Keratinocyte (primary cell): ENCODE measurements at regions not wholly inside any gene's neighbourhood (a gene's known extent, or its start where the extent isn't known, plus 50 kb on each side); places are given as distances from the start of the nearest gene placed in this dataset.

ENCODE experiments used
- EZH2 ChIP-seq: IDR thresholded peaks from one replicate; pipeline ENCODE4 v1.6.1; 2012; ENCODE audit warnings: inconsistent platforms, mild to moderate bottlenecking, low read length, moderate library complexity
- TF ChIP-seq, protein P1 (sequence below), 3 experiments: IDR thresholded peaks in 1 of 3; conservative IDR thresholded peaks in 1 of 3; optimal IDR thresholded peaks in 1 of 3; 2 replicates in 2 of 3; 3 replicates in 1 of 3; pipeline versions ENCODE3 to v1.5.1; 2011; ENCODE audit warnings: low read length in 3 of 3, mild to moderate bottlenecking in 3 of 3, moderate library complexity in 2 of 3, control low read depth in 1 of 3, inconsistent platforms in 1 of 3; ENCODE audit not compliant: insufficient read depth in 2 of 3; ENCODE audit errors: extremely low read depth in 1 of 3

- TF ChIP-seq, protein P1, sequence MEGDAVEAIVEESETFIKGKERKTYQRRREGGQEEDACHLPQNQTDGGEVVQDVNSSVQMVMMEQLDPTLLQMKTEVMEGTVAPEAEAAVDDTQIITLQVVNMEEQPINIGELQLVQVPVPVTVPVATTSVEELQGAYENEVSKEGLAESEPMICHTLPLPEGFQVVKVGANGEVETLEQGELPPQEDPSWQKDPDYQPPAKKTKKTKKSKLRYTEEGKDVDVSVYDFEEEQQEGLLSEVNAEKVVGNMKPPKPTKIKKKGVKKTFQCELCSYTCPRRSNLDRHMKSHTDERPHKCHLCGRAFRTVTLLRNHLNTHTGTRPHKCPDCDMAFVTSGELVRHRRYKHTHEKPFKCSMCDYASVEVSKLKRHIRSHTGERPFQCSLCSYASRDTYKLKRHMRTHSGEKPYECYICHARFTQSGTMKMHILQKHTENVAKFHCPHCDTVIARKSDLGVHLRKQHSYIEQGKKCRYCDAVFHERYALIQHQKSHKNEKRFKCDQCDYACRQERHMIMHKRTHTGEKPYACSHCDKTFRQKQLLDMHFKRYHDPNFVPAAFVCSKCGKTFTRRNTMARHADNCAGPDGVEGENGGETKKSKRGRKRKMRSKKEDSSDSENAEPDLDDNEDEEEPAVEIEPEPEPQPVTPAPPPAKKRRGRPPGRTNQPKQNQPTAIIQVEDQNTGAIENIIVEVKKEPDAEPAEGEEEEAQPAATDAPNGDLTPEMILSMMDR (optimal IDR thresholded peaks at IDR 0.05 in 1 of 3, IDR thresholded peaks at IDR 0.05 in 1 of 3, conservative IDR thresholded peaks at IDR 0.05 in 1 of 3; ENCODE audit: extremely low read depth in 1 of 3, insufficient read depth in 2 of 3, low read length in 3 of 3), result no peak
- TF ChIP-seq EZH2, result no peak
These were observed 453.3 kb downstream of the XYLT1 start for GRCh38 chr16:17017442-17017841.
